ENCODE measurements at regions not wholly inside any gene's neighbourhood (a gene's known extent, or its start where the extent isn't known, plus 50 kb on each side); places are given as distances from the start of the nearest gene placed in this dataset.

DNA sequence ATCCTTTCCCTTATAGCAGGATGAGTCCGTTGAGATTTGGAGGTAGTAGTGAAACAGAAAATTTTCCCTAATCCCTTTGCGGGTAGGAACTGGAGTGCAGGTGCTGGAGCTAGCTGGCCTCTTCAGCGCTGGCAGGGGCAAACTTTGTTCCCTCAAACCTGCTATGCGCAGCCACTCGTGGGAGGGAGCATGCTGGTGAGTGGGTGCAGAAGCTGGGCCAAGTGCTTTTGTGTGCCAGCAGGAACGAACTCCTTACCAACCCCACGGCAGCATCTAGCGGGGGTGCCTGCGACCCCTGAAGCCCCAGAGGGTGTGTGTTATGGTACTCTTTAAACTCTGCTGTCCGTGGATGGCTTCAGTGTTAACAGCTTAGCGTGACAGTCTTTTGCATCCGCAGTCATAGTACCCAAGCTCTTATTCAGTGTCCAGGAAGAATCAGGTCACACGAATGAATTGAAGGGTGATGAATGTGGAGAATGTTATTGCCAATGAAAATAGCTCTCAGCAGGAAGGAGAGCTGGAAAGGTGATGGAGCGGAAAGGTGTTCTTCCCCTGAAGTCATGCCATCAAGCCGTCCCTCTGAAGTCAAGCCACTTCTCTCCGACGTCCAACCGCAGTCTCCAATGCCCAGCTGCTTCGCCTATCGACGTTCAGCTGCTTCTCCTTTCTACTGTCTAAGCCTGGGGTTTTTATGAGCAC lies 1445.1 kb upstream of the CDH9 start:
- TF ChIP-seq, protein P1, sequence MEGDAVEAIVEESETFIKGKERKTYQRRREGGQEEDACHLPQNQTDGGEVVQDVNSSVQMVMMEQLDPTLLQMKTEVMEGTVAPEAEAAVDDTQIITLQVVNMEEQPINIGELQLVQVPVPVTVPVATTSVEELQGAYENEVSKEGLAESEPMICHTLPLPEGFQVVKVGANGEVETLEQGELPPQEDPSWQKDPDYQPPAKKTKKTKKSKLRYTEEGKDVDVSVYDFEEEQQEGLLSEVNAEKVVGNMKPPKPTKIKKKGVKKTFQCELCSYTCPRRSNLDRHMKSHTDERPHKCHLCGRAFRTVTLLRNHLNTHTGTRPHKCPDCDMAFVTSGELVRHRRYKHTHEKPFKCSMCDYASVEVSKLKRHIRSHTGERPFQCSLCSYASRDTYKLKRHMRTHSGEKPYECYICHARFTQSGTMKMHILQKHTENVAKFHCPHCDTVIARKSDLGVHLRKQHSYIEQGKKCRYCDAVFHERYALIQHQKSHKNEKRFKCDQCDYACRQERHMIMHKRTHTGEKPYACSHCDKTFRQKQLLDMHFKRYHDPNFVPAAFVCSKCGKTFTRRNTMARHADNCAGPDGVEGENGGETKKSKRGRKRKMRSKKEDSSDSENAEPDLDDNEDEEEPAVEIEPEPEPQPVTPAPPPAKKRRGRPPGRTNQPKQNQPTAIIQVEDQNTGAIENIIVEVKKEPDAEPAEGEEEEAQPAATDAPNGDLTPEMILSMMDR (IDR thresholded peaks at IDR 0.05): no peak
- TF ChIP-seq EP300 (IDR thresholded peaks at IDR 0.05): no peak

All from ovary (tissue), 3 donors.